ENCODE measurements at regions not wholly inside any gene's neighbourhood (a gene's known extent, or its start where the extent isn't known, plus 50 kb on each side); places are given as distances from the start of the nearest gene placed in this dataset.

DNA sequence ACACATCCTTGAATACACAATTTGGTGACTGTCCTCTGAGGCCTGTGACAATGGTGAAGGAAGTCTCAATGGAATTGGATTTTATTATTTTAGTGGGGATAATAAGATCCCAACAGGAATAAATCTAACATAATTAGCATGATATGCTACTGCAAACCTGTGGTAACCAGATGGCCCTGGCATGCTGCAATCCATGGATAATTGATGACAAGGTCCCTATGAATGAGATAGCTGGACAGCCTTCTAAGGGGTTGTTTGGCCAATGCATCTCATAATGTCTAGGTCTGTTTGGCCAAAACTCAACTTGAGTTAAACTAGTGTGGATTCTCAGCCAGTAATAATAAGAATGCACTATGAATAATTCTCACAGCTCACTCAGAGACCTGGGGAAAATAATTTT lies 145.3 kb upstream of the GALNTL6 start:
- DNase-seq = no peak
- H3K27ac Mint-ChIP-seq = no peak overlapping the region
- peaks cover 21% of the 10 kb centered on the region for H3K9me3 Mint-ChIP-seq
- TF ChIP-seq, protein P1, sequence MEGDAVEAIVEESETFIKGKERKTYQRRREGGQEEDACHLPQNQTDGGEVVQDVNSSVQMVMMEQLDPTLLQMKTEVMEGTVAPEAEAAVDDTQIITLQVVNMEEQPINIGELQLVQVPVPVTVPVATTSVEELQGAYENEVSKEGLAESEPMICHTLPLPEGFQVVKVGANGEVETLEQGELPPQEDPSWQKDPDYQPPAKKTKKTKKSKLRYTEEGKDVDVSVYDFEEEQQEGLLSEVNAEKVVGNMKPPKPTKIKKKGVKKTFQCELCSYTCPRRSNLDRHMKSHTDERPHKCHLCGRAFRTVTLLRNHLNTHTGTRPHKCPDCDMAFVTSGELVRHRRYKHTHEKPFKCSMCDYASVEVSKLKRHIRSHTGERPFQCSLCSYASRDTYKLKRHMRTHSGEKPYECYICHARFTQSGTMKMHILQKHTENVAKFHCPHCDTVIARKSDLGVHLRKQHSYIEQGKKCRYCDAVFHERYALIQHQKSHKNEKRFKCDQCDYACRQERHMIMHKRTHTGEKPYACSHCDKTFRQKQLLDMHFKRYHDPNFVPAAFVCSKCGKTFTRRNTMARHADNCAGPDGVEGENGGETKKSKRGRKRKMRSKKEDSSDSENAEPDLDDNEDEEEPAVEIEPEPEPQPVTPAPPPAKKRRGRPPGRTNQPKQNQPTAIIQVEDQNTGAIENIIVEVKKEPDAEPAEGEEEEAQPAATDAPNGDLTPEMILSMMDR (IDR thresholded peaks at IDR 0.05) = no peak
- H3K36me3 Mint-ChIP-seq (ENCODE audit: low read depth) = no peaks in the 10 kb centered on the region
- H3K27me3 Mint-ChIP-seq (ENCODE audit: insufficient read depth) = no peaks in the 10 kb centered on the region; the same call in 1 of the 2 replicates
- no peaks in the 10 kb centered on the region for H3K4me1 Mint-ChIP-seq (ENCODE audit: low read depth)
- H3K4me3 Mint-ChIP-seq = no peak overlapping the region

DNA sequence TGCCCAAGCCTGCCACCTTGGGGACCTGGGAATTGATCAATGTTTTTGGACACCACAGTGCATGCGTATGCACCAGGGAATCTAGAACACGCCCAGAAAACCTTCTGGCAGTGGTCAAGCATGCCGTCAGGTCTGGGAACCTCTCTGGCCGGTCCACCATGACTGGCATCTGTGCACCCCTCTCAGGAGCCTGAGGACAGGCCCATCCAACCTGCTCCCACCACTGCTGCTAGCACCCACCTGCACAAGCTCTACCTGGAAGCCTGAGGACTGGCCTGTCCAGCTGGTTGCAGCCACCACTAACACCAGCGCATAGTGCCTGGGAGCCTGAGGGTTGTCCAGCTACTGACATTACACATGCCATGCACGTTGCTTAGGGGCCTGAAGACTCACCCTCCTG lies 162.1 kb upstream of the GALNTL6 start:
- no peaks in the 10 kb centered on the region for H3K4me1 Mint-ChIP-seq (ENCODE audit: low read depth)
- TF ChIP-seq, protein P1 (IDR thresholded peaks at IDR 0.05) = no peak
- H3K36me3 Mint-ChIP-seq (ENCODE audit: low read depth) = no peaks in the 10 kb centered on the region
- DNase-seq = no peak
- H3K27me3 Mint-ChIP-seq (ENCODE audit: insufficient read depth) = no peaks in the 10 kb centered on the region
- no peak overlapping the region for H3K4me3 Mint-ChIP-seq
- peaks cover 26% of the 10 kb centered on the region for H3K9me3 Mint-ChIP-seq
- H3K27ac Mint-ChIP-seq = no peak overlapping the region

DNA sequence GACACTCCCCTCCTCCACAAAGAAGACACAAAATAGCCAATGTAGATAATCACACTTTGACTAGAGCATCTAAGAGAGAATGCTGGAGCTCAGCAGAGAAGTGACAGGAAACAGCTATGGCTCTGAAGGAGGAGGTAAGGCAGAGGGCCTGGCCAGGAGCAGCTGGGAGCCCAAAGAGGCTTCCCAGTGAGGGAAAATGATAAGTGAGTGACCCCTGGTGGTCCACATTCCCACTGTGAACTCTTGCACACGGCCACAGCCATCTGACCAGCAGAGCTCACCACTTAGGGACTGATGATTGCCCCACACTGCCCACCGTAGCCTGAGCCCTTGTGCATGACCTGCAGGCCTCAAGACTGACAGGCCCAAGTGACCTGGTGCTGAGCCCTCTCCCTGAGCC lies 162.7 kb upstream of the GALNTL6 start:
- DNase-seq = no peak
- peaks cover 27% of the 10 kb centered on the region for H3K9me3 Mint-ChIP-seq
- H3K27ac Mint-ChIP-seq = no peak overlapping the region
- no peaks in the 10 kb centered on the region for H3K36me3 Mint-ChIP-seq (ENCODE audit: low read depth)
- no peaks in the 10 kb centered on the region for H3K27me3 Mint-ChIP-seq (ENCODE audit: insufficient read depth)
- H3K4me1 Mint-ChIP-seq (ENCODE audit: low read depth) = no peaks in the 10 kb centered on the region
- TF ChIP-seq, protein P1 (IDR thresholded peaks at IDR 0.05) = no peak
- H3K4me3 Mint-ChIP-seq = no peak overlapping the region

DNA sequence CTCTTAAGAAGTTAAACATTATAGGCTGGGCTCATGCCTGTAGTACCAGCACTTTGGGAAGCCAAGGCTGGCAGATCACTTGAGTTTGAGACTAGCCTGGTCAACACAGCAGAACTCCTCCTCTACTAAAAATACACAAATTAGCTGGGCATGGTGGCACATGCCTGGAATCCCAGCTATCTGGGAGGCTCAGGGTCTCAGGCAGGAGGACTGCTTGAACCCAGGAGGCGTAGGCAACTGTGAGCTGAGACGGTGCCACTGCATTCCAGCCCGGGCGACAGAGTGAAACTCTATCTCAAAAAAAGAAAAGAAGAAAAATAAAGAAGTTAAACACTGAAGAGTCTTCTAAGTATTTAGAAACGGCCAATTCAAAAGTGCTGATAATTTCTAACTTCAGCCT lies 164.3 kb upstream of the GALNTL6 start:
- no peak for DNase-seq
- H3K36me3 Mint-ChIP-seq (ENCODE audit: low read depth) = no peaks in the 10 kb centered on the region
- H3K9me3 Mint-ChIP-seq = peaks cover 28% of the 10 kb centered on the region
- TF ChIP-seq, protein P1 (IDR thresholded peaks at IDR 0.05) = no peak
- H3K4me3 Mint-ChIP-seq = no peak overlapping the region
- H3K27ac Mint-ChIP-seq = no peak overlapping the region
- H3K27me3 Mint-ChIP-seq (ENCODE audit: insufficient read depth) = no peaks in the 10 kb centered on the region
- H3K4me1 Mint-ChIP-seq (ENCODE audit: low read depth) = no peaks in the 10 kb centered on the region

DNA sequence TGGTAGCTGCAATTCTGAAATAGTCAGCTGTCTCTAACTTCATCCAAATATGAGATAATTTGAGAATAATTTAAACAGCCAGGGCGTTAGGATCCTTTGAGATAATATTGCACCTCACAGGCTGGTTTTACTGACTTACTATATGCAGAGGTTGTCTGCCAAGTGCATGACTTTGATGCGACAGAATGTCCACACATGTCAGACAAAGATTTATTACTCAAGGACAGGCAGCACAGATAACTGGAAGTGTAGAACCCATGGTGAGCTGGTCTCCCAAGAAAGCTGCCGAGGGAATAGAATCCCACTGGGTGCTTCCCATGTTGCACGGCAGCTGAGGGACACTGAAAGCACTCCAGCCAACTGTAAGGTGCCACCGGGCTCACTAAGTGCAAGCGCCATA lies 166.2 kb upstream of the GALNTL6 start:
- H3K36me3 Mint-ChIP-seq (ENCODE audit: low read depth) = no peaks in the 10 kb centered on the region
- H3K4me1 Mint-ChIP-seq (ENCODE audit: low read depth) = no peaks in the 10 kb centered on the region
- peaks cover 27% of the 10 kb centered on the region for H3K9me3 Mint-ChIP-seq
- H3K27ac Mint-ChIP-seq = no peak overlapping the region
- TF ChIP-seq, protein P1 (IDR thresholded peaks at IDR 0.05) = no peak
- H3K4me3 Mint-ChIP-seq = no peak overlapping the region
- DNase-seq = no peak
- H3K27me3 Mint-ChIP-seq (ENCODE audit: insufficient read depth) = no peaks in the 10 kb centered on the region

DNA sequence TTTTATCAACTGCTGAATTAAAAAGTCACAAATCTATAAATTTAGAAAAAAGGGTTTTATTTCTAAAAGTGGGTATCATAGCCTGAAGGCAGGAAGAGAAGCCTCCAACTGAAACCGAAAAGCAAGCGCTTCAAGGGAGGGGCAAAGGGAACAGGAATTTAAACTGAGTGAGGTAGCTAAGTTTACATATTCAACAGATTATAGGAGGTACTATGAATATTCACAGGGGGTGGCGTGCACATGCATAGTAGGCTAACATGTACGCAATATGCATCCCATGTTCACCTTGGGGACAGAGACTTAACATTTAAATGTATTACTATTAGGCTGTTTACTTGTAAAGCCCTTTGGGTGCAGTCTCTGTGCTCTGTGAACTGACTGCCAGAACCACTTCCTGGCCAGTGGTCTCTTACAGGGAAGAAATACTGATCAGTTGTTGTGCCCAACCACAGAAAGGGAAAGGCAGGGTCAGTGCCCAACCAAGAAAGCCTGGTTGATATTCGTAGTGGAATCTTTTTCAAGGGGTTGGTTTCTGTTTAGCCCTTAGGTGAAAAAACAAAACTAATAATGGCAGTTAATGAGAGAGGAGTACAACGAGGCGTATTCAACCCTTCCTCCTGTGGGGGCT lies 168.7 kb upstream of the GALNTL6 start:
- H3K9me3 Mint-ChIP-seq = peaks cover 18% of the 10 kb centered on the region
- H3K27me3 Mint-ChIP-seq (ENCODE audit: insufficient read depth) = no peaks in the 10 kb centered on the region
- TF ChIP-seq, protein P1 (IDR thresholded peaks at IDR 0.05) = no peak
- no peak overlapping the region for H3K27ac Mint-ChIP-seq
- DNase-seq = no peak
- no peaks in the 10 kb centered on the region for H3K4me1 Mint-ChIP-seq (ENCODE audit: low read depth)
- no peaks in the 10 kb centered on the region for H3K36me3 Mint-ChIP-seq (ENCODE audit: low read depth)
- H3K4me3 Mint-ChIP-seq = no peak overlapping the region

Data from HFFc6 (cell line).